Myocyte (in vitro differentiated cells): ENCODE measurements at regions not wholly inside any gene's neighbourhood (a gene's known extent, or its start where the extent isn't known, plus 50 kb on each side); places are given as distances from the start of the nearest gene placed in this dataset.

Experiments used
- DNase-seq: peaks from one replicate; pipeline ENCODE4 v3.0.0-alpha.2; 2012; ENCODE audit warnings: low read depth

- no peak for DNase-seq
These were observed 63.0 kb upstream of the CDK20 start for GRCh38 chr9:88037285-88037845.

GRCh38 chr9:88034964-88035363 lies 60.6 kb upstream of the CDK20 start:
- no peak for DNase-seq

DNA sequence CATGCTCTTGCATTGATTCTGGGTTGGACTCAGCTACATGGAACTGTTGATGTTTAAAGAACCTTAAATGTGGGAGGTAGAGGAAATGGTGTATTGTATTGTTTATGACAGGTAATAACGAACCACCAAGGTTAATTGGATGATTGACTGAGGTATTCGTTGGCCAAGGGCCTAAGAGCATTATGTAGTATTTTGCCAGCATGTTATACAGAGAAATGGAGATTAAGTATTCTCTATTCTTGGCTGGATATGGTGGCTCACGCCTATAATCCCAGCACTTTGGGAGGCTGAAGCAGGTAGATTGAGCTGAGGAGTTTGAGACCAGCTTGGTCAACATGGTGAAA lies 59.0 kb upstream of the CDK20 start:
- DNase-seq: no peak

DNA sequence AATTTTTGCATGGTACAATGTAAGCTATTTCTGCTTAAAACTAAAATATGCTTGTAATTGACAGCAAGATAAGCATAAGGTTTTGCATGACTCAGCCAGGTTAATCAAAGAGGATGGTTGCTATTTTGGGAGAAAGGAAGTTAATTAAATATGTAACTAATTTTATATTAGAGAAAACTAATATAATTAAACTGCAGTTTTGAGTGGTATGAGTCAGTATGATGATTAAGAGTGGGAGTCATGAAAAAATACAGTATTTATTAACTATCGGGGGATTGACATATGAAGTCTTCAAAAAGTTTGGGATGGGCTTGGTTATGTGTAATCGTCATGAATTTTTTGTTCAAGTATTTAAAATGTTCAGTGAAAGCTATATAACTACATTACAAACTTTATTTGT lies 54.0 kb upstream of the CDK20 start:
- DNase-seq: no peak

DNA sequence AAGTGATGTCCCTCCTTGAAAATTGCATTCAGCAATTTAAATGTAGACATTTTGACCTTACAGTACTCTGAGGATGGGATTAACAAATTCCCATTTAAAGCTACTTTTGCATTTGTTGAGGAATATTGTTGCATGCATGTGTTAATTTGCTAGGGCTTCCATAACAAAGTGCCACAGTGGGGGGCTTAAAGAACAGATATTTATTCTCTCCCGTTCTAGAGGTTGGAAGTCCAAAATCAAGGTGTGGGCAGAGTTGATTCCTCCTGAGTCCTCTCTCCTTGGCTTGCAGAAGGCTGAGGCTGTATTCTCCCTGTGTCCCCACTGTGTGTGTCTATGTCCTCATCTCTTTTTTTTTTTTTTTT lies 51.8 kb upstream of the CDK20 start:
- no peak for DNase-seq

DNA sequence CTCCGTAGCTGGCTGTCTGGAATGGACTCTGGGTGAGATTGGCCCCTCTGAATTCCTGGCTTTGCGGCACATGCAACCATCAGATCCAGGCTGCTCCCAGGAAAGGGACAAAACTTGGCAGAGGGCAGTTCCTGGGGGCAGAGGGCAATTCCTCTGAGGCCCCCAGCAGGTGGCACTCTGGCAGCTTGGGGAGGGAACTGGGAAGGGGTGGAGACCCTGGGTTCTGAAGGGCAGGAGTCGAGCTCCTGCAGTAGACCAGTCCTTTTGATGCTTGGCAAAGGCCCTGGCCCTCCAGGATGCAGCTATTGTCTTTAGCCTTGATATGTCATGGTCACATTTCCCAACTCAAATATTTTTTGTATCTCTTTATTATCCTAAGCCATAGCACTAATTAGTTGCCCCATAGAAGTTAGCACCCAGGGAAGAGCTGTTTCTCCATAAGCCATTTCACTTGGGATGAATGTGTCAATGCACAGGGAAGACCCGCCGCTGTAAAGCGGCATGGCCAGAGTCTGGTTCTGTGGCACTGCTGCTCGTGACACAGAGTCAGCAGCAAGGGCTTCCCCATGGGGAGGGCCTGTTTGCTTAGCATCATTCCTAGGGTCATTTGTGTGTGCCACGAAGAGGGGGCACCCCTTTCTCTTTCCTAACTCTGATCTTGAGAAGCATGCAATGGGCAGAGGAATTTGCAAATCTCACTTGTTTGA lies 51.2 kb upstream of the CDK20 start:
- DNase-seq: no peak

DNA sequence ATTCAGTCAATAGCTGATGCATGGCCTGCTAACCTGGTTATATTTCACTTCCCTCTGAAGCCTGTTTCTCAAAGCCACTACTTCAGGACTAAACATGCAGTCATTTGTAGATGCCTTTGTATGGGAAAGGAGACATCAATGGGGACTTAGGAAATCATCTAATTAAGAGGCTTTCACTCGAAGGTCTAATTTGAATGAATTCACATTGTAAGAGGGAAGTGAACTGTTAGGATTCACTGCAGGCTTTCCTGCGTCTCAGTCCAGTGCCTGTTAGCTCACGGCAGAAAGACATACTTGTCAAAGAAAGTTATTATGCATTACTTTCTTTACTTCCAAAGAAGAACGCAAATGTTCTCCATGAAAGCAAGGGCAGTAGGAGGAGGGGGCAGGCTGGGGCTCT lies 50.6 kb upstream of the CDK20 start:
- DNase-seq: no peak
